Stimulated activated naive B cell treated with anti-CD40 and anti-IgM and Interleukin-4, amounts not matched to agents 10 μg/mL and 1 μg/mL and 100 μg/mL, for 72 hours (primary cell): ENCODE measurements at regions not wholly inside any gene's neighbourhood (a gene's known extent, or its start where the extent isn't known, plus 50 kb on each side); places are given as distances from the start of the nearest gene placed in this dataset.

Source experiments
- ATAC-seq, 2 donors: fragments of 150-1000 bp; cut with Tn5 transposase; replicated peaks; 2 replicates each; pipeline ENCODE4 v1.10.0; 2021; ENCODE audit warnings: moderate library complexity in 1 of 2
- DNase-seq: peaks from one replicate; pipeline ENCODE4 v3.0.0; 2021
- H3K27ac Mint-ChIP-seq: one replicate; pipeline ENCODE4 v1.8.0; 2022; ENCODE audit warnings: mild to moderate bottlenecking, mixed read lengths
- H3K27me3 Mint-ChIP-seq, 2 donors: one replicate each; pipeline ENCODE4 v1.8.0; 2022; ENCODE audit warnings: mixed read lengths in 2 of 2
- H3K36me3 Mint-ChIP-seq, 2 donors: one replicate each; pipeline ENCODE4 v1.8.0; 2022; ENCODE audit warnings: mixed read lengths in 2 of 2, mild to moderate bottlenecking in 1 of 2
- H3K4me1 Mint-ChIP-seq, 2 donors: one replicate each; pipeline ENCODE4 v1.8.0; 2022; ENCODE audit warnings: mixed read lengths in 2 of 2, mild to moderate bottlenecking in 1 of 2
- H3K4me3 Mint-ChIP-seq, 2 donors: one replicate each; pipeline ENCODE4 v1.8.0; 2022; ENCODE audit warnings: mild to moderate bottlenecking in 2 of 2, mixed read lengths in 2 of 2, moderate library complexity in 1 of 2
- H3K9me3 Mint-ChIP-seq, 2 donors: one replicate each; pipeline ENCODE4 v1.8.0; 2022; ENCODE audit warnings: mixed read lengths in 2 of 2, mild to moderate bottlenecking in 1 of 2

GRCh38 chr12:58458102-58458501, 462.2 kb downstream of the LRIG3 start:
- no peaks in the 10 kb centered on the region for H3K4me1 Mint-ChIP-seq
- ATAC-seq = no peak
- H3K27me3 Mint-ChIP-seq = peaks cover 0 to 5% of the 10 kb centered on the region in 2 donors
- peaks cover 0 to 1% of the 10 kb centered on the region in 2 donors for H3K9me3 Mint-ChIP-seq
- H3K36me3 Mint-ChIP-seq = no peaks in the 10 kb centered on the region
- no peak overlapping the region for H3K27ac Mint-ChIP-seq
- H3K4me3 Mint-ChIP-seq = no peak overlapping the region
- no peak for DNase-seq

GRCh38 chr12:58459191-58459590, 461.1 kb downstream of the LRIG3 start:
- Mint-ChIP-seq H3K4me1 (no peaks in the 10 kb centered on the region), H3K4me3 (no peak overlapping the region), H3K27me3 (peaks cover 0 to 5% of the 10 kb centered on the region in 2 donors), H3K9me3 (peaks cover 0 to 1% of the 10 kb centered on the region in 2 donors), H3K36me3 (no peaks in the 10 kb centered on the region), H3K27ac (no peak overlapping the region)
- no peak for DNase-seq
- no peak for ATAC-seq

- peaks cover 0 to 5% of the 10 kb centered on the region in 2 donors for H3K27me3 Mint-ChIP-seq
- peaks cover 2 to 16% of the 10 kb centered on the region in 2 donors for H3K9me3 Mint-ChIP-seq
- no peak overlapping the region for H3K27ac Mint-ChIP-seq
- no peaks in the 10 kb centered on the region for H3K4me1 Mint-ChIP-seq
- ATAC-seq (no peak), DNase-seq (no peak)
- H3K36me3 Mint-ChIP-seq = no peaks in the 10 kb centered on the region
- no peak overlapping the region for H3K4me3 Mint-ChIP-seq
Measured at GRCh38 chr12:58463051-58463450, 457.3 kb downstream of the LRIG3 start.

GRCh38 chr12:58465418-58465817, 454.9 kb downstream of the LRIG3 start:
- Mint-ChIP-seq H3K36me3 (no peaks in the 10 kb centered on the region), H3K4me3 (no peak overlapping the region), H3K27me3 (peaks cover 0 to 3% of the 10 kb centered on the region in 2 donors), H3K4me1 (no peaks in the 10 kb centered on the region), H3K27ac (no peak overlapping the region), H3K9me3 (peaks cover 6 to 18% of the 10 kb centered on the region in 2 donors)
- ATAC-seq (no peak), DNase-seq (no peak)

GRCh38 chr12:58470266-58471010, 449.9 kb downstream of the LRIG3 start:
- no peak for ATAC-seq
- no peaks in the 10 kb centered on the region for H3K27me3 Mint-ChIP-seq

GRCh38 chr12:58479401-58479800, 440.9 kb downstream of the LRIG3 start:
- Mint-ChIP-seq H3K27me3 (no peaks in the 10 kb centered on the region), H3K9me3 (peaks cover 0 to 6% of the 10 kb centered on the region in 2 donors), H3K36me3 (no peaks in the 10 kb centered on the region), H3K27ac (no peak overlapping the region), H3K4me3 (no peak overlapping the region), H3K4me1 (no peaks in the 10 kb centered on the region)
- DNase-seq (no peak), ATAC-seq (no peak)

More at GRCh38 chr12:58470266-58471010, 449.9 kb downstream of the LRIG3 start:
- H3K9me3 Mint-ChIP-seq = peaks cover 6 to 22% of the 10 kb centered on the region in 2 donors
- no peaks in the 10 kb centered on the region for H3K4me1 Mint-ChIP-seq
- no peak for DNase-seq
- no peak overlapping the region for H3K4me3 Mint-ChIP-seq
- no peaks in the 10 kb centered on the region for H3K36me3 Mint-ChIP-seq
- no peak overlapping the region for H3K27ac Mint-ChIP-seq

- ATAC-seq = no peak
- Mint-ChIP-seq H3K27ac (no peak overlapping the region), H3K9me3 (peaks cover 0 to 2% of the 10 kb centered on the region in 2 donors), H3K4me1 (no peaks in the 10 kb centered on the region), H3K27me3 (no peaks in the 10 kb centered on the region), H3K4me3 (no peak overlapping the region), H3K36me3 (no peaks in the 10 kb centered on the region)
- no peak for DNase-seq
Measured at GRCh38 chr12:58481811-58482210, 438.5 kb downstream of the LRIG3 start.

- Mint-ChIP-seq H3K36me3 (no peaks in the 10 kb centered on the region), H3K4me1 (no peaks in the 10 kb centered on the region), H3K4me3 (no peak overlapping the region), H3K27ac (no peak overlapping the region), H3K27me3 (no peaks in the 10 kb centered on the region), H3K9me3 (peaks cover 0 to 6% of the 10 kb centered on the region in 2 donors)
- DNase-seq = no peak
- no peak for ATAC-seq
Measured at GRCh38 chr12:58487255-58487654, 433.0 kb downstream of the LRIG3 start.

GRCh38 chr12:58487678-58488161, 432.6 kb downstream of the LRIG3 start:
- Mint-ChIP-seq H3K9me3 (peaks cover 0 to 6% of the 10 kb centered on the region in 2 donors), H3K27me3 (no peaks in the 10 kb centered on the region), H3K4me3 (no peak overlapping the region), H3K27ac (no peak overlapping the region), H3K4me1 (no peaks in the 10 kb centered on the region), H3K36me3 (no peaks in the 10 kb centered on the region)
- no peak for ATAC-seq
- no peak for DNase-seq

GRCh38 chr12:58489394-58489793, 430.9 kb downstream of the LRIG3 start:
- Mint-ChIP-seq H3K36me3 (no peaks in the 10 kb centered on the region), H3K4me1 (no peaks in the 10 kb centered on the region), H3K9me3 (peaks cover 0 to 6% of the 10 kb centered on the region in 2 donors), H3K27me3 (no peaks in the 10 kb centered on the region), H3K4me3 (no peak overlapping the region), H3K27ac (no peak overlapping the region)
- no peak for DNase-seq
- no peak for ATAC-seq

GRCh38 chr12:58491306-58491705, 429.0 kb downstream of the LRIG3 start:
- no peaks in the 10 kb centered on the region for H3K4me1 Mint-ChIP-seq
- H3K27me3 Mint-ChIP-seq = no peaks in the 10 kb centered on the region
- H3K27ac Mint-ChIP-seq = no peak overlapping the region
- peaks cover 2 to 6% of the 10 kb centered on the region in 2 donors for H3K9me3 Mint-ChIP-seq
- DNase-seq = no peak
- ATAC-seq = no peak
- H3K36me3 Mint-ChIP-seq = no peaks in the 10 kb centered on the region
- H3K4me3 Mint-ChIP-seq = no peak overlapping the region

GRCh38 chr12:58496411-58497190, 423.7 kb downstream of the LRIG3 start:
- H3K36me3 Mint-ChIP-seq = no peaks in the 10 kb centered on the region
- no peaks in the 10 kb centered on the region for H3K4me1 Mint-ChIP-seq
- H3K27me3 Mint-ChIP-seq = no peaks in the 10 kb centered on the region
- DNase-seq (no peak), ATAC-seq (no peak)
- no peak overlapping the region for H3K4me3 Mint-ChIP-seq
- H3K27ac Mint-ChIP-seq = no peak overlapping the region
- peaks cover 3 to 4% of the 10 kb centered on the region in 2 donors for H3K9me3 Mint-ChIP-seq

GRCh38 chr12:58500399-58500798, 419.9 kb downstream of the LRIG3 start:
- Mint-ChIP-seq H3K36me3 (no peaks in the 10 kb centered on the region), H3K4me1 (no peaks in the 10 kb centered on the region), H3K27ac (no peak overlapping the region), H3K9me3 (peaks cover 3% of the 10 kb centered on the region in 2 donors), H3K4me3 (no peak overlapping the region), H3K27me3 (no peaks in the 10 kb centered on the region)
- no peak for DNase-seq
- ATAC-seq = no peak

GRCh38 chr12:58502226-58502625, 418.1 kb downstream of the LRIG3 start:
- peaks cover 1 to 3% of the 10 kb centered on the region in 2 donors for H3K9me3 Mint-ChIP-seq
- ATAC-seq (no peak), DNase-seq (no peak)
- no peak overlapping the region for H3K4me3 Mint-ChIP-seq
- H3K4me1 Mint-ChIP-seq = no peaks in the 10 kb centered on the region
- no peak overlapping the region for H3K27ac Mint-ChIP-seq
- H3K27me3 Mint-ChIP-seq = no peaks in the 10 kb centered on the region
- no peaks in the 10 kb centered on the region for H3K36me3 Mint-ChIP-seq

- Mint-ChIP-seq H3K27me3 (no peaks in the 10 kb centered on the region), H3K4me3 (no peak overlapping the region), H3K36me3 (no peaks in the 10 kb centered on the region), H3K4me1 (no peaks in the 10 kb centered on the region), H3K9me3 (peaks cover 1 to 2% of the 10 kb centered on the region in 2 donors), H3K27ac (no peak overlapping the region)
- DNase-seq = no peak
- ATAC-seq = no peak
Measured at GRCh38 chr12:58502841-58503240, 417.5 kb downstream of the LRIG3 start.
